Duodenal mucosa (tissue), 2 donors: ENCODE measurements at regions not wholly inside any gene's neighbourhood (a gene's known extent, or its start where the extent isn't known, plus 50 kb on each side); places are given as distances from the start of the nearest gene placed in this dataset.

Source experiments
- H3K27ac ChIP-seq: one replicate; pipeline ENCODE4 v1.7.0; 2013; ENCODE audit warnings: low read depth, low read length
- H3K27me3 ChIP-seq, 2 donors: one replicate each; pipeline ENCODE4 v1.7.0; 2013; ENCODE audit warnings: low read length in 2 of 2, control low read depth in 1 of 2; ENCODE audit not compliant: insufficient read depth in 2 of 2, control insufficient read depth in 1 of 2
- H3K36me3 ChIP-seq, 2 donors: one replicate each; pipeline ENCODE4 v1.7.0; 2013; ENCODE audit warnings: low read length in 2 of 2, control low read depth in 1 of 2; ENCODE audit not compliant: insufficient read depth in 2 of 2, control insufficient read depth in 1 of 2
- H3K4me1 ChIP-seq, 2 donors: one replicate each; pipeline ENCODE4 v1.7.0; 2013; ENCODE audit warnings: low read length in 2 of 2, control low read depth in 1 of 2; ENCODE audit not compliant: insufficient read depth in 2 of 2, control insufficient read depth in 1 of 2
- H3K4me3 ChIP-seq, 2 donors: one replicate each; pipeline ENCODE4 v1.7.0; 2013; ENCODE audit warnings: low read length in 2 of 2, low read depth in 1 of 2
- H3K9ac ChIP-seq, 2 donors: one replicate each; pipeline ENCODE4 v1.7.0; 2013; ENCODE audit warnings: low read length in 2 of 2, low read depth in 1 of 2
- H3K9me3 ChIP-seq, 2 donors: one replicate each; pipeline ENCODE4 v1.7.0; 2013; ENCODE audit warnings: low read length in 2 of 2, control low read depth in 1 of 2; ENCODE audit not compliant: control insufficient read depth in 1 of 2

GRCh38 chr6:23365732-23366131 lies 760.3 kb upstream of the NRSN1 start:
- Histone ChIP-seq H3K9ac (no peak overlapping the region), H3K27ac (no peak overlapping the region), H3K4me1 (no peaks in the 10 kb centered on the region), H3K4me3 (no peak overlapping the region), H3K36me3 (no peaks in the 10 kb centered on the region), H3K9me3 (peaks cover 0 to 4% of the 10 kb centered on the region in 2 donors), H3K27me3 (no peaks in the 10 kb centered on the region)

- H3K36me3 ChIP-seq: no peaks in the 10 kb centered on the region
- H3K9me3 ChIP-seq: peaks cover 0 to 4% of the 10 kb centered on the region in 2 donors
- H3K4me1 ChIP-seq: no peaks in the 10 kb centered on the region
- no peak overlapping the region for H3K4me3 ChIP-seq
- H3K9ac ChIP-seq: no peak overlapping the region
- no peaks in the 10 kb centered on the region for H3K27me3 ChIP-seq
- H3K27ac ChIP-seq: no peak overlapping the region
These were observed 758.7 kb upstream of the NRSN1 start for GRCh38 chr6:23367311-23367710.

GRCh38 chr6:23368557-23368956 lies 757.5 kb upstream of the NRSN1 start:
- Histone ChIP-seq H3K27ac (no peak overlapping the region), H3K9me3 (peaks cover 0 to 4% of the 10 kb centered on the region in 2 donors), H3K36me3 (no peaks in the 10 kb centered on the region), H3K4me1 (no peaks in the 10 kb centered on the region), H3K27me3 (no peaks in the 10 kb centered on the region), H3K9ac (no peak overlapping the region), H3K4me3 (no peak overlapping the region)

GRCh38 chr6:23370051-23370450 lies 756.0 kb upstream of the NRSN1 start:
- no peak overlapping the region for H3K9ac ChIP-seq
- peaks cover 0 to 4% of the 10 kb centered on the region in 2 donors for H3K9me3 ChIP-seq
- no peaks in the 10 kb centered on the region for H3K36me3 ChIP-seq
- H3K4me1 ChIP-seq: no peaks in the 10 kb centered on the region
- H3K27me3 ChIP-seq: no peaks in the 10 kb centered on the region
- H3K4me3 ChIP-seq: no peak overlapping the region
- H3K27ac ChIP-seq: no peak overlapping the region

GRCh38 chr6:23371132-23371915 lies 754.7 kb upstream of the NRSN1 start:
- Histone ChIP-seq H3K27me3 (no peaks in the 10 kb centered on the region), H3K4me1 (no peaks in the 10 kb centered on the region), H3K9me3 (peaks cover 0 to 4% of the 10 kb centered on the region in 2 donors), H3K27ac (no peak overlapping the region), H3K4me3 (no peak overlapping the region), H3K9ac (no peak overlapping the region), H3K36me3 (no peaks in the 10 kb centered on the region)

GRCh38 chr6:23377830-23378229 lies 748.2 kb upstream of the NRSN1 start:
- H3K27me3 ChIP-seq: no peaks in the 10 kb centered on the region
- H3K36me3 ChIP-seq: no peaks in the 10 kb centered on the region
- no peak overlapping the region for H3K9ac ChIP-seq
- no peak overlapping the region for H3K27ac ChIP-seq
- no peak overlapping the region for H3K4me3 ChIP-seq
- no peaks in the 10 kb centered on the region for H3K9me3 ChIP-seq
- H3K4me1 ChIP-seq: no peaks in the 10 kb centered on the region

- Histone ChIP-seq H3K4me3 (no peak overlapping the region), H3K9me3 (no peaks in the 10 kb centered on the region), H3K4me1 (no peaks in the 10 kb centered on the region), H3K27ac (no peak overlapping the region), H3K9ac (no peak overlapping the region), H3K27me3 (no peaks in the 10 kb centered on the region), H3K36me3 (no peaks in the 10 kb centered on the region)
These were observed 745.5 kb upstream of the NRSN1 start for GRCh38 chr6:23380465-23380864.

GRCh38 chr6:23388086-23388783 lies 737.8 kb upstream of the NRSN1 start:
- no peaks in the 10 kb centered on the region for H3K36me3 ChIP-seq
- no peak overlapping the region for H3K9ac ChIP-seq
- H3K4me3 ChIP-seq: no peak overlapping the region
- H3K27ac ChIP-seq: no peak overlapping the region
- no peaks in the 10 kb centered on the region for H3K4me1 ChIP-seq
- no peaks in the 10 kb centered on the region for H3K27me3 ChIP-seq
- H3K9me3 ChIP-seq: no peaks in the 10 kb centered on the region

GRCh38 chr6:23389386-23389785 lies 736.6 kb upstream of the NRSN1 start:
- no peak overlapping the region for H3K27ac ChIP-seq
- no peaks in the 10 kb centered on the region for H3K9me3 ChIP-seq
- no peak overlapping the region for H3K4me3 ChIP-seq
- H3K27me3 ChIP-seq: no peaks in the 10 kb centered on the region
- no peak overlapping the region for H3K9ac ChIP-seq
- no peaks in the 10 kb centered on the region for H3K36me3 ChIP-seq
- H3K4me1 ChIP-seq: no peaks in the 10 kb centered on the region

- no peaks in the 10 kb centered on the region for H3K9me3 ChIP-seq
- H3K9ac ChIP-seq: no peak overlapping the region
These were observed 735.8 kb upstream of the NRSN1 start for GRCh38 chr6:23390221-23390620.

More at GRCh38 chr6:23390221-23390620, 735.8 kb upstream of the NRSN1 start:
- no peaks in the 10 kb centered on the region for H3K27me3 ChIP-seq
- no peak overlapping the region for H3K27ac ChIP-seq
- no peaks in the 10 kb centered on the region for H3K4me1 ChIP-seq
- no peak overlapping the region for H3K4me3 ChIP-seq
- no peaks in the 10 kb centered on the region for H3K36me3 ChIP-seq
